Cardiac fibroblast (primary cell): ENCODE measurements at regions not wholly inside any gene's neighbourhood (a gene's known extent, or its start where the extent isn't known, plus 50 kb on each side); places are given as distances from the start of the nearest gene placed in this dataset.

Source experiments
- DNase-seq, 2 donors: peaks; one replicate each; pipeline versions ENCODE4 v3.0.0 to v3.0.0-alpha.2; 2010; ENCODE audit warnings: low read depth in 2 of 2
- H3K4me3 ChIP-seq, 2 donors: replicated peaks in 1 of 2; 1 replicate in 1 of 2; 2 replicates in 1 of 2; pipeline ENCODE4 v1.5.1; 2011; ENCODE audit warnings: low read depth in 2 of 2, low read length in 2 of 2, mild to moderate bottlenecking in 2 of 2, moderate library complexity in 1 of 2
- TF ChIP-seq, protein P1 (sequence below): IDR thresholded peaks from one replicate; pipeline ENCODE4 v1.5.1; 2011; ENCODE audit warnings: low read depth, mild to moderate bottlenecking, low read length, inconsistent platforms

DNA sequence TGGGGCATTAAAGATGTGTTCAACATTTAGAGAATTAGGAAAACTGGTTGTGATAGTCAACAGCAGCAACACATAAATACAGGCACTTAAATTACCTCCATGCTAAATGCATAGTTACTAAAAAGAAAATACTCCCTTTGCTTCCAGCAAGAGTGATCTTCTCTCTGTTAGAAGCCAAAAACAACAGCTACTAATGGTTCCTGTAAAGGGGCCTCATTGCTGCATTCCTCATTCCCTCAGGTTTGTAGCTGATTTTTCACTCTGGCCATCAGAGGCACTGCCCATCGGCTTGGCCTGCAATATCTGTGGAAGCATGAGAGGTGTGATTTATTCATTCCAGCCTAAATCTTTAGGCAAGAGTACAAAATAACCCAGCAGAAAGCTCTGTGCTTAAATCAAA is 466.0 kb upstream of the ADAMTS16 start:
- TF ChIP-seq, protein P1, sequence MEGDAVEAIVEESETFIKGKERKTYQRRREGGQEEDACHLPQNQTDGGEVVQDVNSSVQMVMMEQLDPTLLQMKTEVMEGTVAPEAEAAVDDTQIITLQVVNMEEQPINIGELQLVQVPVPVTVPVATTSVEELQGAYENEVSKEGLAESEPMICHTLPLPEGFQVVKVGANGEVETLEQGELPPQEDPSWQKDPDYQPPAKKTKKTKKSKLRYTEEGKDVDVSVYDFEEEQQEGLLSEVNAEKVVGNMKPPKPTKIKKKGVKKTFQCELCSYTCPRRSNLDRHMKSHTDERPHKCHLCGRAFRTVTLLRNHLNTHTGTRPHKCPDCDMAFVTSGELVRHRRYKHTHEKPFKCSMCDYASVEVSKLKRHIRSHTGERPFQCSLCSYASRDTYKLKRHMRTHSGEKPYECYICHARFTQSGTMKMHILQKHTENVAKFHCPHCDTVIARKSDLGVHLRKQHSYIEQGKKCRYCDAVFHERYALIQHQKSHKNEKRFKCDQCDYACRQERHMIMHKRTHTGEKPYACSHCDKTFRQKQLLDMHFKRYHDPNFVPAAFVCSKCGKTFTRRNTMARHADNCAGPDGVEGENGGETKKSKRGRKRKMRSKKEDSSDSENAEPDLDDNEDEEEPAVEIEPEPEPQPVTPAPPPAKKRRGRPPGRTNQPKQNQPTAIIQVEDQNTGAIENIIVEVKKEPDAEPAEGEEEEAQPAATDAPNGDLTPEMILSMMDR = no peak
- no peak overlapping the region for H3K4me3 ChIP-seq
- no peak for DNase-seq

DNA sequence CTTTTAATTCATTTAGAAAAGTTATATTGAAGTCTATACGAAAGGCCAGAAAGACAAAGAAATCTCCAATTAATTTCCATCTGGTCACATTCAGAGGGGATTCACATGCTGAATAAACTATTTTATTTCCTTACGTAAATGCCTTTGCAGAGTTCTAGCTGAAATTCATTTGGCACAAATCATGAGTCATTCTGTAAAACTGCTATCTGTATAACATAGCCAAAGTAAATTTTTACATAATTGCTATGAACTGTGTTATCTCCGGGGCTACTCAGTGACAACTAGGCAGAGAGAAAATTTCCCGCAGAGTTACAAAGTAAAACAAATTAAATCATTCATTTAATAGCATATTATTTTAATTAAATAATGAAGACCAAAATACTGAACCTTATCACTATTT is 463.2 kb upstream of the ADAMTS16 start:
- TF ChIP-seq, protein P1 = no peak
- no peak for DNase-seq

GRCh38 chr5:4684946-4685345 is 455.2 kb upstream of the ADAMTS16 start:
- no peak overlapping the region for H3K4me3 ChIP-seq
- TF ChIP-seq, protein P1 = no peak
- no peak for DNase-seq

More for the DNA sequence above, 463.2 kb upstream of the ADAMTS16 start:
- no peak overlapping the region for H3K4me3 ChIP-seq

GRCh38 chr5:4698596-4698995 is 441.5 kb upstream of the ADAMTS16 start:
- no peak overlapping the region for H3K4me3 ChIP-seq
- DNase-seq = no peak
- TF ChIP-seq, protein P1 = no peak

GRCh38 chr5:4699592-4699991 is 440.5 kb upstream of the ADAMTS16 start:
- DNase-seq = no peak
- no peak overlapping the region for H3K4me3 ChIP-seq
- TF ChIP-seq, protein P1 = no peak

DNA sequence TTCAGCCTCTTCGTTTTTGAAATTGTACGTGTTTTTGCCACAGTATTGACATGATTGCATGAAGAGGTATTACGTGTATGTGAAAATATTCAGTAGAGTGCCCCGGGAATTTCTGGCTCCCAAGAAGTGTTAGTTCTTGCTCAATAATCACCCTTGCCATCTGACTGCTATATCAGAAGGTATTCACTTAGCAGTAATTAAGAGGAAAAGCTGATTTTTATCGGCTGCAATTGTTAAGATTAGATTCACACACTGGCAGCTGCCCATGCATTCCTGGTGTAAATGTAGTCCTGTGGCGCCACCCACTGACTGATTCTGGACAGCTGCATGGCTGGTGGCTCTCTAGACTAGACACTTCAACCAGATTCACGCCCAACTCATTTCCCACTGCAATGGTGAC is 440.1 kb upstream of the ADAMTS16 start:
- DNase-seq = peak in 1 of 2 donors; percentile 20
- TF ChIP-seq, protein P1 = peak; percentile 18

GRCh38 chr5:4700871-4701270 is 439.3 kb upstream of the ADAMTS16 start:
- DNase-seq = no peak
- TF ChIP-seq, protein P1 = no peak

More for the DNA sequence above, 440.1 kb upstream of the ADAMTS16 start:
- H3K4me3 ChIP-seq = no peak overlapping the region

More at GRCh38 chr5:4700871-4701270, 439.3 kb upstream of the ADAMTS16 start:
- no peak overlapping the region for H3K4me3 ChIP-seq
